NOMO-1 treated with DMSO at 0.1 percent for 48 hours (cell line): ENCODE measurements at regions not wholly inside any gene's neighbourhood (a gene's known extent, or its start where the extent isn't known, plus 50 kb on each side); places are given as distances from the start of the nearest gene placed in this dataset.
"Not testable (repeated sequence)": the region's sequence is repeated elsewhere in the genome, so short reads cannot be mapped to it uniquely, and the experiment has no call there.

Source experiments
- DNase-seq: peaks from one replicate; lab custom pipeline; 2025; ENCODE audit not compliant: unreplicated experiment; lab: John Stamatoyannopoulos, UW

GRCh38 chr10:131822013-131822691 is 78.7 kb upstream of the PPP2R2D start:
- no peak for DNase-seq

- no peak for DNase-seq
These were observed 78.0 kb upstream of the PPP2R2D start for GRCh38 chr10:131822692-131823245.

GRCh38 chr10:131823601-131824099 is 77.2 kb upstream of the PPP2R2D start:
- not testable (repeated sequence) for DNase-seq

- no peak for DNase-seq
These were observed 76.2 kb upstream of the PPP2R2D start for GRCh38 chr10:131824371-131825149.

GRCh38 chr10:131825150-131825848 is 75.5 kb upstream of the PPP2R2D start:
- no peak for DNase-seq

GRCh38 chr10:131825960-131826650 is 74.7 kb upstream of the PPP2R2D start:
- DNase-seq = no peak

GRCh38 chr10:131829156-131829930 is 71.5 kb upstream of the PPP2R2D start:
- DNase-seq = no peak

- DNase-seq = no peak
These were observed 70.2 kb upstream of the PPP2R2D start for GRCh38 chr10:131830446-131831130.

- DNase-seq = no peak
These were observed 69.2 kb upstream of the PPP2R2D start for GRCh38 chr10:131831561-131831960.

GRCh38 chr10:131832056-131832685 is 68.6 kb upstream of the PPP2R2D start:
- DNase-seq = no peak

- no peak for DNase-seq
These were observed 67.8 kb upstream of the PPP2R2D start for GRCh38 chr10:131833013-131833412.

GRCh38 chr10:131833446-131834080 is 67.2 kb upstream of the PPP2R2D start:
- DNase-seq = no peak

GRCh38 chr10:131834152-131834810 is 66.5 kb upstream of the PPP2R2D start:
- DNase-seq = no peak

GRCh38 chr10:131838966-131839742 is 61.7 kb upstream of the PPP2R2D start:
- no peak for DNase-seq

GRCh38 chr10:131839880-131840787 is 60.7 kb upstream of the PPP2R2D start:
- not testable (repeated sequence) for DNase-seq

GRCh38 chr10:131840788-131841118 is 60.1 kb upstream of the PPP2R2D start:
- no peak for DNase-seq
